AG04449 (cell line): ENCODE measurements at regions not wholly inside any gene's neighbourhood (a gene's known extent, or its start where the extent isn't known, plus 50 kb on each side); places are given as distances from the start of the nearest gene placed in this dataset.

ENCODE experiments used
- CTCF ChIA-PET: fragments of 350-600 bp; formaldehyde crosslinking; extraction: SDS; loops from one replicate; lab custom pipeline; 2021; ENCODE audit warnings: antibody characterized with exemption; lab: Yijun Ruan, JAX
- POLR2A ChIA-PET: fragments of 400-600, 350-600 bp; formaldehyde crosslinking; extraction: SDS; loops from one replicate; lab custom pipeline; 2020; ENCODE audit warnings: antibody characterized with exemption, inconsistent platforms; lab: Yijun Ruan, JAX
- DNase-seq: peaks from one replicate; pipeline ENCODE4 v3.0.0-alpha.2; 2010; ENCODE audit warnings: low read depth, low spot score
- H3K4me3 ChIP-seq: 2 replicates; pipeline ENCODE4 v1.5.1; 2011; ENCODE audit warnings: low read depth, mild to moderate bottlenecking, control low read depth, low read length
- TF ChIP-seq, protein P1 (sequence below): IDR thresholded peaks from one replicate; pipeline ENCODE4 v1.5.1; 2011; ENCODE audit warnings: mild to moderate bottlenecking, moderate library complexity, low read length, control low read depth, inconsistent platforms; ENCODE audit not compliant: insufficient read depth; ENCODE audit errors: missing control alignments

GRCh38 chr7:21066221-21066620 lies 279.5 kb upstream of the SP8 start:
- DNase-seq, result no peak
- H3K4me3 ChIP-seq, result no peak overlapping the region
- ChIA-PET CTCF (no interaction called here), POLR2A (no interaction called here)
- TF ChIP-seq, protein P1, sequence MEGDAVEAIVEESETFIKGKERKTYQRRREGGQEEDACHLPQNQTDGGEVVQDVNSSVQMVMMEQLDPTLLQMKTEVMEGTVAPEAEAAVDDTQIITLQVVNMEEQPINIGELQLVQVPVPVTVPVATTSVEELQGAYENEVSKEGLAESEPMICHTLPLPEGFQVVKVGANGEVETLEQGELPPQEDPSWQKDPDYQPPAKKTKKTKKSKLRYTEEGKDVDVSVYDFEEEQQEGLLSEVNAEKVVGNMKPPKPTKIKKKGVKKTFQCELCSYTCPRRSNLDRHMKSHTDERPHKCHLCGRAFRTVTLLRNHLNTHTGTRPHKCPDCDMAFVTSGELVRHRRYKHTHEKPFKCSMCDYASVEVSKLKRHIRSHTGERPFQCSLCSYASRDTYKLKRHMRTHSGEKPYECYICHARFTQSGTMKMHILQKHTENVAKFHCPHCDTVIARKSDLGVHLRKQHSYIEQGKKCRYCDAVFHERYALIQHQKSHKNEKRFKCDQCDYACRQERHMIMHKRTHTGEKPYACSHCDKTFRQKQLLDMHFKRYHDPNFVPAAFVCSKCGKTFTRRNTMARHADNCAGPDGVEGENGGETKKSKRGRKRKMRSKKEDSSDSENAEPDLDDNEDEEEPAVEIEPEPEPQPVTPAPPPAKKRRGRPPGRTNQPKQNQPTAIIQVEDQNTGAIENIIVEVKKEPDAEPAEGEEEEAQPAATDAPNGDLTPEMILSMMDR, result no peak

GRCh38 chr7:21067216-21067615 lies 280.5 kb upstream of the SP8 start:
- ChIA-PET CTCF (no interaction called here), POLR2A (no interaction called here)
- no peak for DNase-seq
- H3K4me3 ChIP-seq, result no peak overlapping the region
- TF ChIP-seq, protein P1, result no peak

DNA sequence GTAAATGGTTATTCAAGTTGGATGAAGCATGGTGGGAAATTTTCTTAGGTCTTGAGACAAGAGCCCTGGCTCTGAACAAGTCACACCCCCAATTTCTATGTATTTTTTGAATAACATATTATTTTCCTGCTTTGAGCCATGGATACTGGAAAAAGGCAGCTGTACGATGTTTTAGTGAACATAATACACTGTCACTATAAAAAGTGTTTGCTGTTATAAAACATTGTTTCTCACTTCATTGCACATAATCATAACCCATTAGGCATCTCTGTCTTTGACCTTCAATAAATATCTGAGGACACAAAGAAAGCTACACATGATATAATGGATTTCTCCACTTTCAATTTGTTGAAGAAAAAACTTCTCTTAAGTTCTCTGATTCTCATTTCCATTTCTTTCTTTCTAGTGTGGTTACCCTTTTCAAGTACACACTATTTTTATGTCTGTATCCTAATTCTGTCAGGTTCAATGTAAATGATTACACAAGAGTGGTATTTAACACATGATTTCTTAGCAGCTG lies 283.9 kb upstream of the SP8 start:
- TF ChIP-seq, protein P1, result no peak

GRCh38 chr7:21071561-21072501 lies 285.1 kb upstream of the SP8 start:
- POLR2A ChIA-PET, result no interaction called here
- DNase-seq, result no peak

More for the DNA sequence above, 283.9 kb upstream of the SP8 start:
- no peak overlapping the region for H3K4me3 ChIP-seq
- no peak for DNase-seq
- CTCF ChIA-PET, result no interaction called here
- POLR2A ChIA-PET, result no interaction called here

GRCh38 chr7:21076054-21076453 lies 289.4 kb upstream of the SP8 start:
- CTCF ChIA-PET, result no interaction called here
- TF ChIP-seq, protein P1, result no peak
- POLR2A ChIA-PET, result no interaction called here
- no peak overlapping the region for H3K4me3 ChIP-seq
- DNase-seq, result no peak

More at GRCh38 chr7:21071561-21072501, 285.1 kb upstream of the SP8 start:
- no peak overlapping the region for H3K4me3 ChIP-seq
- TF ChIP-seq, protein P1, result no peak
- CTCF ChIA-PET, result no interaction called here

GRCh38 chr7:21076574-21076973 lies 289.9 kb upstream of the SP8 start:
- no peak for DNase-seq
- TF ChIP-seq, protein P1, result no peak
- H3K4me3 ChIP-seq, result no peak overlapping the region
- ChIA-PET CTCF (no interaction called here), POLR2A (no interaction called here)
